HG03469 (cell line): ENCODE measurements at regions not wholly inside any gene's neighbourhood (a gene's known extent, or its start where the extent isn't known, plus 50 kb on each side); places are given as distances from the start of the nearest gene placed in this dataset.
"Not testable (repeated sequence)": the region's sequence is repeated elsewhere in the genome, so short reads cannot be mapped to it uniquely, and the experiment has no call there.

Experiments used
- ATAC-seq: cut with Tn5 transposase; IDR thresholded peaks from one replicate; pipeline ENCODE4 v1.9.1; 2021; ENCODE audit warnings: mild to moderate bottlenecking, moderate library complexity, moderate number of reproducible peaks; ENCODE audit not compliant: unreplicated experiment

- ATAC-seq = not testable (repeated sequence)
Observed at GRCh38 chr17:30689266-30690000, 135.1 kb downstream of the CRLF3 start.

DNA sequence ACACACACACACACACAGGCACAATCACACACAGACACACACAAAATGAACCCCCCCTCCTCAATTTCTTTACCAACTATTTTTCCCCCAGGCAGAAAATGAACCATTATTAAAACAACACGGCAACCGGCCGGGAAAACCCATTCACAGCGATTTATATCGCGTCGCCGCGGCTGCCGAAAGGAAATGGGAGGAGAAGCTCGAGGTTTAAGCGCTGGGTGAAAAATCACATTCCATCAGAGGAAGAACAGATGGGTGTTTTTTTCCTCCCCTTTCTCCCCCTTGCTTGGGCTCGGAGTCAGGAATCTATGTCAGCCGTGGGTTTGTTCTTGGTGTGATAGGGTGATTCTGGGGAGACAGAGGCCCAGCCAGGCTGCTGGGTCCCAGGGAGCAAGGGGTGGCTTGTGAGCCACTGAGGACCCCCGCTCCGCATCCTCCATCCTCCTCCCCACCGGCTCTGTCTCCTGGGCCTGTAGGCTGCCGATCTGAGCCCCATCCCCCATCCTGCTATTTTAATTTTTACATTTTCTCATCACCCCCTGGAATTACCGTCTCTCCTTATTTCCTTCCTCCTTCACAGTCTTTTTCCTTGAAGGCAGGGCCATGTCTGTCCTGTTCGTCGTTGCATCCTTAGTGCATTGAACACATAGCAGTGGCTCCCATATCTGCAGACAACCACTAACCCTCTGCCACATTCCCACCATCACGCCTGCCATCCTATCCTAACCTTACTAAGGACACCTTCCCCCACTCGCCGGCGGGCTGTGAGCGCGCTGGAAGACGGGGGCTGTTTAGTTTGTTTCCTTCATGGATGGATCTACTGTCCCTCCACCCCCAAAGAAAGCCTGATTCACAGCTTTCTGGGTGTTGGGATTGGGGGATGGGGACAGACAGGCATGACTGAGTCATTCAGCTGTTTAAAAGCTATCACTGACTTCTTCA is 137.7 kb downstream of the CRLF3 start:
- ATAC-seq = not testable (repeated sequence)

DNA sequence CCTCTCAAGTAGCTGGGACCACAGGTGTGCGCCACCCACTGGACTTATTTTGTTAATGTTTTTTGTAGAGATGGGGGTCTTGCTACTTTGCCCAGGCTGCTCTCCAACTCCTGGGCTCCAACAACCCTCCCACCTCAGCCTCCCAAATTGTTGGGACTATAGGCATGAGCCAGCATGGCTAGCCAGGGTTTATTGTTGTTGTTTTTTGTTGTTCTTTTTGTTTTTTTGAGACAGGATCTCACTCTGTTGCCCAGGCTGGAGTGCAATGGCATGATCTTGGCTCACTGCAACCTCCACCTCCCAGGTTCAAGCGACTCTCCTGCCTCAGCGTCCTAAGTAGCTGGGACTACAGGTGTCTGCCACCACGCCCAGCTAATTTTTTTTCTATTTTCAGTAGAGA is 142.2 kb downstream of the CRLF3 start:
- ATAC-seq = not testable (repeated sequence)

- ATAC-seq = not testable (repeated sequence)
Observed at GRCh38 chr17:30680681-30681080, 143.8 kb downstream of the CRLF3 start.

DNA sequence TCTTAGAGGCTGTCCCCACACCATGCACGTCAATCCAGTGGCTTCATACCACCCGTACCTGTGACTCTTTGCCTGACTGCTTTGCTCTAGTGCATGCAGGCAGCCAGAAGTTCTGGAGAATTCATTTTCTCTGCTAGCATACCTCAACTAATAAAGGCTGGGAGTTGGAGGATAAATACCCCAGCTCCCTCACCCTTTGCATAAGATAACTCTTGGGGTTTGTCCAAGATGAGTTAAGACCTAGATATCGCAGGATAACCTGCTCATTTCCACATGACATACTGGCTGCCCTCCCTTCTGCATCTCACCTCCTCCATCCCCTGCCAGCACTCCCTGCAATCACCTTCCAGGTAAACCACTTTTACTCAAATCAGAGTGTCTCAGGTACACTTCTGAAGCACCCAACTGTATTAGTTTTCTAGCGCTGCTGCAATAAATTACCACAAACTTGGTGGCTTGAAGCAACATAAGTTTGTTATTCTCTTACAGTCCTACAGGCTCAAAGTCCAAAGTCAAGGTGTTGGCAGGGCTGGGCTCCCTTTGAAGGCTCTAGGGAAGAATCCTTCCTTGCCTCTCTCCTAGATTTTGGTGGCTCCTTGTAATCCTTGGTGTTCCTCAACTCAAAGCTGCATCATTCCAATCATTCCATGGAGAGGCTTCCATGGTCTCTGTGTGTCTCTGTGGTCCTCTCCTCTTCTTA is 146.8 kb downstream of the CRLF3 start:
- ATAC-seq = no peak

GRCh38 chr17:30675777-30676492 is 148.6 kb downstream of the CRLF3 start:
- ATAC-seq = not testable (repeated sequence)

DNA sequence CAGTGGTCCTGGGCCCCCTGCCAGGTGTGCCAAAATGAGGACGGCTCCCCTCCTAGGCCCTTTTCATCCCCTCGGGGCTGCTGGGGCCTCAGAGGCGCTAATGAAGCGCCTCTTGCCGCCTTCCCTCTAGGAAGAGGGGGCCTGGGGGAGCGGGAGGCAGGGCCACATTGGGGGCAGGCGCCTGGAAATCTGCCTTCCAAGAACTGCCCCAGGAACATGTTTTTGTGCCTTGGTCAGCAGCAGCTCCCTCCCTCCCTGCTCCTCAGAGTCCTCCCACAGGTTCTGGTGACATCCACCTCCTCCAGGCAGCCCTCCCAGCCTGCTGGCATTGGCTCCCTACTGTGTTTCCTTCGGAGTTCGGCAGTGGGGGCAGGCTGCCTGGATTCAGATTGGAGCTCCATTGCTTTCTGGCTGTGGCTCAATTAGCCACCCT is 155.3 kb downstream of the CRLF3 start:
- not testable (repeated sequence) for ATAC-seq

DNA sequence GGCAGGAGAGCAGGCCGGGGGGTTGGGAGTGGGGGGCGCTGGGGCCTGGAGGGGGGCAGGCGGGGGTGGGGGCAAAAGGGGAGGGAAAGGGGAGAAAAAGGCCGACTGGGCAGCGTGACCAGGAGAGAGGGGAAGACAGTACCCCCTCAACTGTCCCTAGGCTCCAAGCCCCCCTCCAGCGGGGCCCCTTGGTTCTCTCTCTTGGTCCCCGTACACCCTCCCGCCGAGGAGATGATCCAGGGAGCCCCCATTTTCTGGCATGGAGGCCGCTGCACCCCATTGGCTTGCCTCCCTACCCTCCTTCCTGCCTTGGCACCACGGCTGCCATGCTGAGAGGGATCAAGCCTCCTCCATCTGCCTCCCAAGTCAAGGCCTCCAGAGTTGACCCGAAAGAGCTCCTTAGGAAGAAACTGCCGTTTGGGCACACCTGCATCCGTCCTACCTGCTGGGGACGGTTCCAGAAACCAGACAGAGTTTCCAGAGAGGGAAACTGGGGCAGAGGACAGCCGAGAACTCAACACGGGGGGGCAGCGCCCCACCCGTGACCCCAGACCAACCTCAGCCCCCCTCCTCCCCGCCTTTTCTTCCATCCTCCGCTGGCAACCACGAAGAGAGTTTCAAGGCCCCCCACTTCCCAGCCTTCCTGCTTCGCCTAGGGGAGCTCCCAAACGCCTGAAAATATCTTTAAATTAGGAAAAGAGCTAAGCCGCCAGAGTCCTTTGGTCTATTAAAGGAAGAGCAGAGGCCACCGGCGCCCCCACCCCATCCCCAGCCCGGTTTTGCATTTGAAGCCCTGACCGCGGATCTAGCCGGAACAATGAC is 155.9 kb downstream of the CRLF3 start:
- ATAC-seq = not testable (repeated sequence)

GRCh38 chr17:30667657-30668359 is 156.7 kb downstream of the CRLF3 start:
- ATAC-seq = not testable (repeated sequence)

- ATAC-seq = not testable (repeated sequence)
Observed at GRCh38 chr17:30666838-30667656, 157.4 kb downstream of the CRLF3 start.

GRCh38 chr17:30663727-30664455 is 160.6 kb downstream of the CRLF3 start:
- ATAC-seq = not testable (repeated sequence)

- ATAC-seq = not testable (repeated sequence)
Observed at GRCh38 chr17:30657148-30657547, 167.3 kb downstream of the CRLF3 start.

DNA sequence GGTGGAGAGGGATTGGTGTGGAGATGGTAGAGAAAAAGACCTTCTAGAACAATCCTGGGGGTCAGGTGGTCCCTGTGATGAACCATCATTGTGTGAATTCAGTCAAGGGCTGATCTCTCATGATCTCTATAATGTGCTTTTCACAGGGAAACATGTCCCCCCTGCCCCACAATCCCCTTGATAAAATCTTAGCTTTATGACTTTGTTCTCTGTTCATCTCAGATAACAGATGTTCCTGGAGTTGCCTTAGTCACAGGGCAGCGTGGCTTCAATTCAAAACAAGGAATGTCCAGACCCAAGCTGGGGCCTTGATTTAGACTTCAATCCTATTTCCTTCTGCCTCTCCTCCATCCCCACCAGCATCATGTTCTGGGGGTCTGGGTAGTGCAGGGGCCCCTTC is 171.5 kb downstream of the CRLF3 start:
- ATAC-seq = not testable (repeated sequence)

GRCh38 chr17:30650149-30650548 is 172.9 kb downstream of the GOSR1 start:
- ATAC-seq = not testable (repeated sequence)

DNA sequence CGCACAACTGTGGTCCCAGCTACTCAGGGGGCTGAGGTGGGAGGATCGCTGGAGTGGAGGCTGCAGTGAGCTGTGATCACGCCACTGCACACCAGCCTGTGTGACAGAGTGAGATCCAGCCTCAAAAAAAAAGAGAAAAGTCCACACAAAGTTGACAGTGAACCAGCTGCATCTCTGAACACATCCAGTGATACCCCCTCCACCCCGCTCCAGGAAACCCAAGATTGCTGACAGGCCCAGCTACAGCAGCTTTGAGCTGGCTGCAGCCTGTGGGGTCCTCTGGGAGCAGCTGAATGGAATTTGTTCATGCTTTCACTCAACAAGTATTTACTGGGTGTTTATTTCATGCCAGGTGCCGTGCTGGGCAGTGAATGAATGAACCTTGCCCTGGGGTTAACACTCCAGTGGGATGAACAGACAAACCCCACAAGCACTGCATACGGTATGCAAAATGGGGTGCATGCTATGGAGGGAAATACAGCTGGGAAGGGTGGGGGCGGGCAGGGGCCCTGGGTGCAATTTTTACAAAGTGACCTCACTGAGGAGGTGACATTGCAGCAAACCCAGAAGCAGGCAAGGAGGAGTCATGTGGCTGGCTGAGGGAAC is 170.9 kb downstream of the GOSR1 start:
- ATAC-seq = not testable (repeated sequence)

- ATAC-seq = not testable (repeated sequence)
Observed at GRCh38 chr17:30645875-30646274, 168.7 kb downstream of the GOSR1 start.

GRCh38 chr17:30644713-30645112 is 167.5 kb downstream of the GOSR1 start:
- ATAC-seq = not testable (repeated sequence)
